ENCODE measurements at regions not wholly inside any gene's neighbourhood (a gene's known extent, or its start where the extent isn't known, plus 50 kb on each side); places are given as distances from the start of the nearest gene placed in this dataset.

GRCh38 chr16:86449446-86450095 lies 60.8 kb upstream of the FOXF1 start:
- TF ChIP-seq, protein P1, sequence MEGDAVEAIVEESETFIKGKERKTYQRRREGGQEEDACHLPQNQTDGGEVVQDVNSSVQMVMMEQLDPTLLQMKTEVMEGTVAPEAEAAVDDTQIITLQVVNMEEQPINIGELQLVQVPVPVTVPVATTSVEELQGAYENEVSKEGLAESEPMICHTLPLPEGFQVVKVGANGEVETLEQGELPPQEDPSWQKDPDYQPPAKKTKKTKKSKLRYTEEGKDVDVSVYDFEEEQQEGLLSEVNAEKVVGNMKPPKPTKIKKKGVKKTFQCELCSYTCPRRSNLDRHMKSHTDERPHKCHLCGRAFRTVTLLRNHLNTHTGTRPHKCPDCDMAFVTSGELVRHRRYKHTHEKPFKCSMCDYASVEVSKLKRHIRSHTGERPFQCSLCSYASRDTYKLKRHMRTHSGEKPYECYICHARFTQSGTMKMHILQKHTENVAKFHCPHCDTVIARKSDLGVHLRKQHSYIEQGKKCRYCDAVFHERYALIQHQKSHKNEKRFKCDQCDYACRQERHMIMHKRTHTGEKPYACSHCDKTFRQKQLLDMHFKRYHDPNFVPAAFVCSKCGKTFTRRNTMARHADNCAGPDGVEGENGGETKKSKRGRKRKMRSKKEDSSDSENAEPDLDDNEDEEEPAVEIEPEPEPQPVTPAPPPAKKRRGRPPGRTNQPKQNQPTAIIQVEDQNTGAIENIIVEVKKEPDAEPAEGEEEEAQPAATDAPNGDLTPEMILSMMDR (IDR thresholded peaks at IDR 0.05): no peak
- no peak for TF ChIP-seq POLR2A (IDR thresholded peaks at IDR 0.05)
- TF ChIP-seq POLR2AphosphoS5 (IDR thresholded peaks at IDR 0.05): no peak
